ENCODE measurements at regions not wholly inside any gene's neighbourhood (a gene's known extent, or its start where the extent isn't known, plus 50 kb on each side); places are given as distances from the start of the nearest gene placed in this dataset.

GRCh38 chr9:38284588-38285051 lies 107.9 kb upstream of the ALDH1B1 start:
- ATAC-seq, result no peak
- Histone ChIP-seq H3K36me3 (ENCODE audit: insufficient read depth in 1 of 2, low read depth in 1 of 2) (no peaks in the 10 kb centered on the region), H3K9me3 (no peaks in the 10 kb centered on the region), H3K27ac (no peak overlapping the region), H3K4me1 (no peaks in the 10 kb centered on the region), H3K27me3 (ENCODE audit: insufficient read depth in 3 of 3, low read length in 2 of 3) (peaks cover 0 to 1% (median 0%) of the 10 kb centered on the region in 3 donors), H3K4me3 (no peak overlapping the region)
- WGBS, 3 donors, result 52 to 59% (median 56%) methylated on average over 10 of the region's 10 CpGs
- intact Hi-C loops (cut with DNase I), result loop anchor here in 1 of 2 donors (10.0 kb wide), 1 partner anchor 60 kb away; no protein-coding TSS in a partner anchor
- no peak for TF ChIP-seq CTCF (IDR thresholded peaks at IDR 0.05)
- no peak for DNase-seq

- 84 to 86% (median 85%) methylated on average over 9 of the region's 9 CpGs for WGBS, 3 donors
- Histone ChIP-seq H3K4me3 (no peak overlapping the region), H3K36me3 (ENCODE audit: insufficient read depth in 1 of 2, low read depth in 1 of 2) (no peaks in the 10 kb centered on the region), H3K9me3 (no peaks in the 10 kb centered on the region), H3K27me3 (ENCODE audit: insufficient read depth in 3 of 3, low read length in 2 of 3) (peaks cover 0 to 1% (median 0%) of the 10 kb centered on the region in 3 donors), H3K4me1 (no peaks in the 10 kb centered on the region), H3K27ac (no peak overlapping the region)
- no peak for TF ChIP-seq CTCF (IDR thresholded peaks at IDR 0.05)
- no peak for DNase-seq
- intact Hi-C loops (cut with DNase I), result loop anchor here in 1 of 2 donors (10.0 kb wide), 1 partner anchor 59 kb away; no protein-coding TSS in a partner anchor
- ATAC-seq, result no peak
Observed at GRCh38 chr9:38284039-38284575, 108.4 kb upstream of the ALDH1B1 start.

- no peak for TF ChIP-seq CTCF (IDR thresholded peaks at IDR 0.05)
- H3K27ac ChIP-seq, result no peak overlapping the region
- WGBS, 3 donors, result 53 to 68% (median 63%) methylated on average over 4 of the region's 4 CpGs
- H3K4me1 ChIP-seq, result no peaks in the 10 kb centered on the region
- intact Hi-C loops (cut with DNase I), result loop anchor here in 1 of 2 donors (10.0 kb wide), 1 partner anchor 58 kb away; no protein-coding TSS in a partner anchor
- no peak for DNase-seq
- no peak overlapping the region for H3K4me3 ChIP-seq
- H3K27me3 ChIP-seq (ENCODE audit: insufficient read depth in 3 of 3, low read length in 2 of 3), result peaks cover 0 to 1% (median 0%) of the 10 kb centered on the region in 3 donors
- H3K36me3 ChIP-seq (ENCODE audit: insufficient read depth in 1 of 2, low read depth in 1 of 2), result no peaks in the 10 kb centered on the region
- no peak for ATAC-seq
- no peaks in the 10 kb centered on the region for H3K9me3 ChIP-seq
Observed at GRCh38 chr9:38282756-38283155, 109.7 kb upstream of the ALDH1B1 start.

GRCh38 chr9:38281917-38282316 lies 110.6 kb upstream of the ALDH1B1 start:
- DNase-seq (no peak), ATAC-seq (no peak)
- WGBS, 3 donors, result 81 to 89% (median 83%) methylated on average over 11 of the region's 11 CpGs

More at GRCh38 chr9:38281917-38282316, 110.6 kb upstream of the ALDH1B1 start:
- Histone ChIP-seq H3K36me3 (ENCODE audit: insufficient read depth in 1 of 2, low read depth in 1 of 2) (no peaks in the 10 kb centered on the region), H3K9me3 (no peaks in the 10 kb centered on the region), H3K27me3 (ENCODE audit: insufficient read depth in 3 of 3, low read length in 2 of 3) (peaks cover 0 to 1% (median 0%) of the 10 kb centered on the region in 3 donors), H3K4me3 (no peak overlapping the region), H3K4me1 (no peaks in the 10 kb centered on the region), H3K27ac (no peak overlapping the region)
- intact Hi-C loops (cut with DNase I), result loop anchor here in 1 of 2 donors (10.0 kb wide), 1 partner anchor 57 kb away; no protein-coding TSS in a partner anchor
- TF ChIP-seq CTCF (IDR thresholded peaks at IDR 0.05), result no peak
